ENCODE measurements at regions not wholly inside any gene's neighbourhood (a gene's known extent, or its start where the extent isn't known, plus 50 kb on each side); places are given as distances from the start of the nearest gene placed in this dataset.

GRCh38 chr11:69212798-69213110 lies 57.0 kb downstream of the SMIM38 start:
- peaks cover 6% of the 10 kb centered on the region for H3K9me3 Mint-ChIP-seq (ENCODE audit: unreplicated experiment)
- H3K27ac Mint-ChIP-seq (ENCODE audit: unreplicated experiment): no peak overlapping the region
- no peak for TF ChIP-seq CTCF (IDR thresholded peaks at IDR 0.05)
- peak; percentile 76 for DNase-seq (ENCODE audit: extremely low spot score, unreplicated experiment)
- H3K4me1 Mint-ChIP-seq (ENCODE audit: unreplicated experiment): no peaks in the 10 kb centered on the region
- peaks cover 2% of the 10 kb centered on the region for H3K27me3 Mint-ChIP-seq (ENCODE audit: unreplicated experiment)
- no peak overlapping the region for H3K4me3 Mint-ChIP-seq (ENCODE audit: unreplicated experiment)
- peaks cover 2% of the 10 kb centered on the region for H3K36me3 Mint-ChIP-seq (ENCODE audit: unreplicated experiment)

- Mint-ChIP-seq H3K36me3 (ENCODE audit: unreplicated experiment) (peaks cover 2% of the 10 kb centered on the region), H3K4me3 (ENCODE audit: unreplicated experiment) (no peak overlapping the region), H3K27ac (ENCODE audit: unreplicated experiment) (no peak overlapping the region), H3K9me3 (ENCODE audit: unreplicated experiment) (peaks cover 3% of the 10 kb centered on the region), H3K4me1 (ENCODE audit: unreplicated experiment) (no peaks in the 10 kb centered on the region), H3K27me3 (ENCODE audit: unreplicated experiment) (no peaks in the 10 kb centered on the region)
- TF ChIP-seq CTCF (IDR thresholded peaks at IDR 0.05): no peak
- peak; percentile 77 for DNase-seq (ENCODE audit: extremely low spot score, unreplicated experiment)
Observed at GRCh38 chr11:69213316-69213715, 57.6 kb downstream of the SMIM38 start.

- DNase-seq (ENCODE audit: extremely low spot score, unreplicated experiment): peak; percentile 25
- no peak overlapping the region for H3K4me3 Mint-ChIP-seq (ENCODE audit: unreplicated experiment)
- no peak overlapping the region for H3K27ac Mint-ChIP-seq (ENCODE audit: unreplicated experiment)
- H3K27me3 Mint-ChIP-seq (ENCODE audit: unreplicated experiment): no peaks in the 10 kb centered on the region
- no peak for TF ChIP-seq CTCF (IDR thresholded peaks at IDR 0.05)
- no peaks in the 10 kb centered on the region for H3K9me3 Mint-ChIP-seq (ENCODE audit: unreplicated experiment)
- no peaks in the 10 kb centered on the region for H3K4me1 Mint-ChIP-seq (ENCODE audit: unreplicated experiment)
- no peaks in the 10 kb centered on the region for H3K36me3 Mint-ChIP-seq (ENCODE audit: unreplicated experiment)
Observed at GRCh38 chr11:69213964-69214363, 58.2 kb downstream of the SMIM38 start.

GRCh38 chr11:69215216-69215615 lies 59.5 kb downstream of the SMIM38 start:
- no peaks in the 10 kb centered on the region for H3K36me3 Mint-ChIP-seq (ENCODE audit: unreplicated experiment)
- H3K4me3 Mint-ChIP-seq (ENCODE audit: unreplicated experiment): no peak overlapping the region
- H3K27ac Mint-ChIP-seq (ENCODE audit: unreplicated experiment): no peak overlapping the region
- peaks cover 3% of the 10 kb centered on the region for H3K27me3 Mint-ChIP-seq (ENCODE audit: unreplicated experiment)
- no peak for TF ChIP-seq CTCF (IDR thresholded peaks at IDR 0.05)
- no peaks in the 10 kb centered on the region for H3K9me3 Mint-ChIP-seq (ENCODE audit: unreplicated experiment)
- DNase-seq (ENCODE audit: extremely low spot score, unreplicated experiment): peak; percentile 40
- H3K4me1 Mint-ChIP-seq (ENCODE audit: unreplicated experiment): no peaks in the 10 kb centered on the region

- Mint-ChIP-seq H3K36me3 (ENCODE audit: unreplicated experiment) (no peaks in the 10 kb centered on the region), H3K27me3 (ENCODE audit: unreplicated experiment) (peaks cover 3% of the 10 kb centered on the region), H3K9me3 (ENCODE audit: unreplicated experiment) (no peaks in the 10 kb centered on the region), H3K27ac (ENCODE audit: unreplicated experiment) (no peak overlapping the region), H3K4me3 (ENCODE audit: unreplicated experiment) (no peak overlapping the region), H3K4me1 (ENCODE audit: unreplicated experiment) (no peaks in the 10 kb centered on the region)
- DNase-seq (ENCODE audit: extremely low spot score, unreplicated experiment): peak; percentile 38
- no peak for TF ChIP-seq CTCF (IDR thresholded peaks at IDR 0.05)
Observed at GRCh38 chr11:69215784-69216415, 60.2 kb downstream of the SMIM38 start.

Measured in osteocyte (in vitro differentiated cells).